OCI-LY1 (cell line): ENCODE measurements at regions not wholly inside any gene's neighbourhood (a gene's known extent, or its start where the extent isn't known, plus 50 kb on each side); places are given as distances from the start of the nearest gene placed in this dataset.

Experiments
- CTCF ChIP-seq: fragments of 200-600 bp; sonication (generic), shearing (Covaris generic); IDR thresholded peaks from 2 replicates; pipeline ENCODE4 v1.5.1; 2017; ENCODE audit warnings: mild to moderate bottlenecking, antibody characterized with exemption, low read length, moderate library complexity, mixed read lengths
- EZH2 ChIP-seq: fragments of 200-600 bp; sonication (generic), shearing (Covaris generic); IDR thresholded peaks from 2 replicates; pipeline ENCODE4 v1.8.0; 2017; ENCODE audit warnings: borderline replicate concordance, mixed run types, mild to moderate bottlenecking, antibody characterized with exemption, low read length, moderate library complexity, mixed read lengths

- TF ChIP-seq CTCF (no peak), EZH2 (no peak)
Measured at GRCh38 chr1:201708691-201709090, 120.3 kb upstream of the IPO9 start.
